Gastroesophageal sphincter (tissue), 4 donors: ENCODE measurements at regions not wholly inside any gene's neighbourhood (a gene's known extent, or its start where the extent isn't known, plus 50 kb on each side); places are given as distances from the start of the nearest gene placed in this dataset.

ENCODE experiments used
- ATAC-seq: fragments of 150-250 bp; one replicate; pipeline ENCODE4 v1.9.1; 2016; ENCODE audit warnings: mild to moderate bottlenecking, moderate library complexity
- H3K27ac ChIP-seq, 4 donors: fragments of 200-600 bp; sonication (generic) in 3 of 4; 1 replicate in 3 of 4; 2 replicates in 1 of 4; pipeline ENCODE4 v1.5.1; 2016 to 2019
- H3K27me3 ChIP-seq: fragments of 200-600 bp; sonication (generic); one replicate; pipeline ENCODE4 v1.5.1; 2019
- H3K36me3 ChIP-seq, 2 donors: fragments of 200-600 bp; sonication (generic); one replicate each; pipeline ENCODE4 v1.5.1; 2019; ENCODE audit warnings: control low read depth in 1 of 2
- H3K4me1 ChIP-seq, 3 donors: fragments of 200-600 bp; sonication (generic); 1 replicate in 2 of 3; 2 replicates in 1 of 3; pipeline ENCODE4 v1.5.1; 2016 to 2019; ENCODE audit warnings: control low read depth in 2 of 3
- H3K4me3 ChIP-seq, 2 donors: fragments of 200-600 bp; sonication (generic); one replicate each; pipeline ENCODE4 v1.5.1; 2019; ENCODE audit warnings: mild to moderate bottlenecking in 1 of 2, moderate library complexity in 1 of 2
- H3K9me3 ChIP-seq, 3 donors: fragments of 200-600 bp; sonication (generic); one replicate each; pipeline ENCODE4 v1.5.1; 2017 to 2019; ENCODE audit warnings: control low read depth in 2 of 3
- CTCF ChIP-seq, 4 experiments: fragments of 200-600 bp in 2 of 4; fragments of 450-650 bp in 2 of 4; sonication (generic) in 1 of 4; IDR thresholded peaks; one replicate each; pipeline ENCODE4 v1.5.1; 2017 to 2019; ENCODE audit warnings: antibody characterized with exemption in 4 of 4, mild to moderate bottlenecking in 2 of 4, moderate library complexity in 2 of 4
- EP300 ChIP-seq: sonication (generic); formaldehyde crosslinking; IDR thresholded peaks from one replicate; pipeline ENCODE4 v1.6.1; 2017; ENCODE audit warnings: antibody characterized with exemption, mild to moderate bottlenecking
- POLR2A ChIP-seq, 2 donors: fragments of 450-650 bp; IDR thresholded peaks; one replicate each; pipeline ENCODE4 v1.6.1; 2017; ENCODE audit warnings: antibody characterized with exemption in 2 of 2, mild to moderate bottlenecking in 2 of 2, moderate library complexity in 1 of 2
- POLR2AphosphoS5 ChIP-seq: sonication (generic); formaldehyde crosslinking; IDR thresholded peaks from one replicate; pipeline ENCODE4 v1.6.1; 2017; ENCODE audit warnings: antibody characterized with exemption
- WGBS, 2 donors: methylation state at CpG; one replicate each; pipeline ENCODE4 v1.1.5; 2018; ENCODE audit warnings: low coverage in 1 of 2; 5-methylcytosine and 5-hydroxymethylcytosine counted together

GRCh38 chr11:69947059-69947792, 128.0 kb upstream of the FGF3 start:
- H3K27ac ChIP-seq: no peak overlapping the region
- H3K9me3 ChIP-seq: peaks cover 0 to 12% (median 0%) of the 10 kb centered on the region in 3 donors
- peaks cover 69% of the 10 kb centered on the region for H3K27me3 ChIP-seq
- no peak overlapping the region for H3K4me3 ChIP-seq
- ATAC-seq: no peak
- 83 to 87% methylated on average over 5 of the region's 5 CpGs for WGBS, 2 donors
- H3K4me1 ChIP-seq: no peaks in the 10 kb centered on the region
- no peaks in the 10 kb centered on the region for H3K36me3 ChIP-seq
- TF ChIP-seq POLR2AphosphoS5 (no peak), CTCF (IDR thresholded peaks at IDR 0.05) (no peak), POLR2A (IDR thresholded peaks at IDR 0.05) (no peak), EP300 (no peak)

- H3K4me3 ChIP-seq: no peak overlapping the region
- TF ChIP-seq EP300 (no peak), POLR2A (IDR thresholded peaks at IDR 0.05) (no peak), POLR2AphosphoS5 (no peak), CTCF (IDR thresholded peaks at IDR 0.05) (no peak)
- H3K27ac ChIP-seq: no peak overlapping the region
- no peaks in the 10 kb centered on the region for H3K36me3 ChIP-seq
- no peak for ATAC-seq
- peaks cover 0 to 12% (median 0%) of the 10 kb centered on the region in 3 donors for H3K9me3 ChIP-seq
- H3K27me3 ChIP-seq: peaks cover 66% of the 10 kb centered on the region
- 88 to 100% methylated on average over 2 to 6 of the region's 12 CpGs for WGBS, 2 donors
- H3K4me1 ChIP-seq: no peaks in the 10 kb centered on the region
These were observed 128.6 kb upstream of the FGF3 start for GRCh38 chr11:69947793-69948255.

GRCh38 chr11:69948256-69949141, 129.3 kb upstream of the FGF3 start:
- Histone ChIP-seq H3K4me3 (no peak overlapping the region), H3K9me3 (peaks cover 0 to 12% (median 0%) of the 10 kb centered on the region in 3 donors), H3K4me1 (no peaks in the 10 kb centered on the region), H3K27me3 (peaks cover 59% of the 10 kb centered on the region), H3K27ac (no peak overlapping the region), H3K36me3 (no peaks in the 10 kb centered on the region)
- no peak for ATAC-seq
- TF ChIP-seq CTCF (IDR thresholded peaks at IDR 0.05): no peak
- no peak for TF ChIP-seq POLR2A (IDR thresholded peaks at IDR 0.05)
- no peak for TF ChIP-seq EP300
- TF ChIP-seq POLR2AphosphoS5: no peak
- 46% methylated on average over 3 of the region's 24 CpGs; no CpG with 5 or more reads in 1 of the 2 donors for WGBS, 2 donors

- Histone ChIP-seq H3K4me3 (no peak overlapping the region), H3K27me3 (peaks cover 51% of the 10 kb centered on the region), H3K9me3 (peaks cover 0 to 12% (median 0%) of the 10 kb centered on the region in 3 donors), H3K27ac (no peak overlapping the region), H3K4me1 (no peaks in the 10 kb centered on the region), H3K36me3 (no peaks in the 10 kb centered on the region)
- no peak for ATAC-seq
- WGBS, 2 donors: 60 to 80% methylated on average over 1 of the region's 6 CpGs
- TF ChIP-seq EP300 (no peak), POLR2A (IDR thresholded peaks at IDR 0.05) (no peak), POLR2AphosphoS5 (no peak), CTCF (IDR thresholded peaks at IDR 0.05) (no peak)
These were observed 128.8 kb upstream of the ANO1 start for GRCh38 chr11:69949327-69949726.
